ENCODE measurements at regions not wholly inside any gene's neighbourhood (a gene's known extent, or its start where the extent isn't known, plus 50 kb on each side); places are given as distances from the start of the nearest gene placed in this dataset.

DNA sequence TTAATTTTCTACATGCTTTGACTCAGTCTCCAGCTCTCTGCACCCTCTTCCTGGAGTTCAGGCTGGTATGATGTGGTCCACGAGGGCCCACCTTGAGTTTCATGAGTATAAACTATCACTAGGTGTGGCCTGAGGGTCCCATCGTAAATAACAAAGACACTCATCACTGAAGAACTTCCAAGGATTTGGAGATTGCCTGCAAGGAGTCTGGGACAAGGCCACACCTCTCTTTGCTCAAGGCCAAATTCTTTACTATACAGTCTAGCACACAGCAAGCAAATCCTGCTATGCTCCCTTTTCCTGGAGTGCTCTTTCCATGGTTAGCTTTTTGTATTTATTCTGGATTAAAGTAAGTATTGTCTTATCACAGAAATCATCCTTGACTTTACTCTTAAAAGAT, 271.9 kb downstream of the SLC16A7 start:
- no peak for TF ChIP-seq CTCF (IDR thresholded peaks at IDR 0.05)
- TF ChIP-seq ZFX (IDR thresholded peaks at IDR 0.05; ENCODE audit: borderline replicate concordance): no peak

All from 22Rv1 (cell line).